ENCODE measurements at regions not wholly inside any gene's neighbourhood (a gene's known extent, or its start where the extent isn't known, plus 50 kb on each side); places are given as distances from the start of the nearest gene placed in this dataset.
"Not testable (repeated sequence)": the region's sequence is repeated elsewhere in the genome, so short reads cannot be mapped to it uniquely, and the experiment has no call there.

DNA sequence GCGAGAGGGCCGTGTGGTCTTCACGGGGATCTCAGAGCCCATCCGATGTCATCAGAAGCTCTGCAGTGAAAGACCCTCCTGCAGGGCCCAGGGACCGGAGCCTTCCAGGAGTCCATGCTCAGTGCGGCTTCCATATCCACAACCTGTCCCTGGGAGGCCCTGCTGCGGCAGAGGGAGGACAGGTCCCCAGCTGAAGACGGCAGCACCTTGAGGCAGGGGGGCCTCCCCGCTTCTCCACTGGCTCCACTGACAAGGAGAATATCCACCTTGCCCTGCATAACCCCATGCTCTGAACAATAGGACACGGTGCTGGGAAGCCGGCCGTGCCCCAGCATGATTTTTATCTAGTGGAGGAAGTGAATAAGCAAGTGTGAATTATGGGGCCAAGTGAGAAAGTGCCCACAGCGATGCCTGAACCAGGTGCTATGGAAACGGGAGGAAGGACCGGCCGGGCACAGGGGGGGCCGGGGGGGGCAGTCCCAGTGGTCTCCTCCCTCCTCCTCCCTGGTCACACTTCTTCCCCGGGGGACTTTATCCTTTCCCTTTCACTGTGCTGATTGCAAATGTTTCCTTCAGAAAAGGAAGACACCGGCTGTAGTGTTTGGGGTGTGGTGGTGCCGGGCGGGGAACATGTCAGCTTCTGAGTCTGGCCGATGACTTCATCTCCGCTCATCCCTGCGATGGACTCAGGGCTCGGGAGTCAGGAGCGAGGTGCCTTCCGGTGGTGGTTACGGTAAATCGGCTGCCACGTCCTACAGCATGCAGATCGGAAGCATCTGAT lies 225.1 kb downstream of the ERMARD start:
- Histone ChIP-seq H3K36me3 (no peaks in the 10 kb centered on the region), H3K27me3 (peaks cover 0 to 5% (median 0%) of the 10 kb centered on the region in 9 donors), H3K9me3 (no peaks in the 10 kb centered on the region), H3K4me1 (peaks cover 0 to 5% (median 0%) of the 10 kb centered on the region in 12 donors), H3K27ac (no peak overlapping the region), H3K4me3 (no peak overlapping the region)
- DNase-seq (peak in 3 of 5 donors; percentile 13 to 40 (median 35)), ATAC-seq (peak in 2 of 4 donors; percentile 40 to 67)
- WGBS, 4 donors, result 39 to 54% (median 49%) methylated on average over 24 to 31 of the region's 31 CpGs
- intact Hi-C loops (cut with DNase I), result no loop called here
- no peak for TF ChIP-seq POLR2A (IDR thresholded peaks at IDR 0.05)
- TF ChIP-seq, protein P1, sequence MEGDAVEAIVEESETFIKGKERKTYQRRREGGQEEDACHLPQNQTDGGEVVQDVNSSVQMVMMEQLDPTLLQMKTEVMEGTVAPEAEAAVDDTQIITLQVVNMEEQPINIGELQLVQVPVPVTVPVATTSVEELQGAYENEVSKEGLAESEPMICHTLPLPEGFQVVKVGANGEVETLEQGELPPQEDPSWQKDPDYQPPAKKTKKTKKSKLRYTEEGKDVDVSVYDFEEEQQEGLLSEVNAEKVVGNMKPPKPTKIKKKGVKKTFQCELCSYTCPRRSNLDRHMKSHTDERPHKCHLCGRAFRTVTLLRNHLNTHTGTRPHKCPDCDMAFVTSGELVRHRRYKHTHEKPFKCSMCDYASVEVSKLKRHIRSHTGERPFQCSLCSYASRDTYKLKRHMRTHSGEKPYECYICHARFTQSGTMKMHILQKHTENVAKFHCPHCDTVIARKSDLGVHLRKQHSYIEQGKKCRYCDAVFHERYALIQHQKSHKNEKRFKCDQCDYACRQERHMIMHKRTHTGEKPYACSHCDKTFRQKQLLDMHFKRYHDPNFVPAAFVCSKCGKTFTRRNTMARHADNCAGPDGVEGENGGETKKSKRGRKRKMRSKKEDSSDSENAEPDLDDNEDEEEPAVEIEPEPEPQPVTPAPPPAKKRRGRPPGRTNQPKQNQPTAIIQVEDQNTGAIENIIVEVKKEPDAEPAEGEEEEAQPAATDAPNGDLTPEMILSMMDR (IDR thresholded peaks at IDR 0.05), result no peak

- Histone ChIP-seq H3K36me3 (no peaks in the 10 kb centered on the region), H3K27ac (no peak overlapping the region), H3K9me3 (no peaks in the 10 kb centered on the region), H3K27me3 (peaks cover 0 to 5% (median 0%) of the 10 kb centered on the region in 9 donors), H3K4me1 (peaks cover 0 to 5% (median 0%) of the 10 kb centered on the region in 12 donors), H3K4me3 (no peak overlapping the region)
- DNase-seq, result peak in 3 of 5 donors; percentile 0 to 23 (median 10)
- WGBS, 4 donors, result 84 to 86% (median 85%) methylated on average over 10 of the region's 10 CpGs
- intact Hi-C loops (cut with DNase I), result no loop called here
- ATAC-seq, result no peak
- no peak for TF ChIP-seq POLR2A (IDR thresholded peaks at IDR 0.05)
- TF ChIP-seq, protein P1 (IDR thresholded peaks at IDR 0.05), result no peak
Measured at GRCh38 chr6:169975701-169976100, 224.3 kb downstream of the ERMARD start.

GRCh38 chr6:169975286-169975685 lies 223.9 kb downstream of the ERMARD start:
- H3K9me3 ChIP-seq, result no peaks in the 10 kb centered on the region
- DNase-seq, result peak in 2 of 5 donors; percentile 8 to 62
- no peak for TF ChIP-seq POLR2A (IDR thresholded peaks at IDR 0.05)
- TF ChIP-seq, protein P1 (IDR thresholded peaks at IDR 0.05), result no peak

DNA sequence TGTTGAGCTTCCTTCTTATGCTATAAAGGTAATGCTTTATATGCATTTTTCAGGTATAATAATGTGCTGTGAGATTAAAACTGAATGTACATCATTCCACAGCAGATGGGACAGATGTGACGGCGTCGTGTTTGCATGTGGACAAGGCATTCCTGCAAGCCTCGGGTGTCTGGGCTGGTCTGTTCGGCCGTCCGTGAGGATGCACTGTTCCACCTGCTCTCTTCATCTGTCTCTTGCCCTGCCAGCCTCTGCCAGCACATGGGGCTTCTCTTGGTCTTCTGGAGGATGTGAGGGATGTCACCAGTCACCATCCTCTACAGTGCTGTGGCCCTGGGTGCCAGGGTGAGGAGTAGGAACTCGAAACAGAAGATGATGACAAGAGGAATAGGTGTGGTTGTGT lies 223.2 kb downstream of the ERMARD start:
- no peak for TF ChIP-seq POLR2A (IDR thresholded peaks at IDR 0.05)
- TF ChIP-seq, protein P1 (IDR thresholded peaks at IDR 0.05), result no peak
- DNase-seq (peak in 2 of 5 donors; percentile 3 to 51), ATAC-seq (no peak)
- no peaks in the 10 kb centered on the region for H3K36me3 ChIP-seq
- H3K9me3 ChIP-seq, result no peaks in the 10 kb centered on the region
- peaks cover 0 to 5% (median 0%) of the 10 kb centered on the region in 9 donors for H3K27me3 ChIP-seq
- peaks cover 0 to 5% (median 0%) of the 10 kb centered on the region in 12 donors for H3K4me1 ChIP-seq
- no peak overlapping the region for H3K4me3 ChIP-seq
- 77 to 84% (median 81%) methylated on average over 8 of the region's 8 CpGs for WGBS, 4 donors
- no peak overlapping the region for H3K27ac ChIP-seq
- intact Hi-C loops (cut with DNase I), result no loop called here

More at GRCh38 chr6:169975286-169975685, 223.9 kb downstream of the ERMARD start:
- H3K4me1 ChIP-seq, result peaks cover 0 to 5% (median 0%) of the 10 kb centered on the region in 12 donors
- no peaks in the 10 kb centered on the region for H3K36me3 ChIP-seq
- WGBS, 4 donors, result 82 to 87% (median 83%) methylated on average over 13 to 14 of the region's 14 CpGs
- ATAC-seq, result no peak
- no peak overlapping the region for H3K4me3 ChIP-seq
- H3K27me3 ChIP-seq, result peaks cover 0 to 5% (median 0%) of the 10 kb centered on the region in 9 donors
- intact Hi-C loops (cut with DNase I), result no loop called here
- no peak overlapping the region for H3K27ac ChIP-seq

DNA sequence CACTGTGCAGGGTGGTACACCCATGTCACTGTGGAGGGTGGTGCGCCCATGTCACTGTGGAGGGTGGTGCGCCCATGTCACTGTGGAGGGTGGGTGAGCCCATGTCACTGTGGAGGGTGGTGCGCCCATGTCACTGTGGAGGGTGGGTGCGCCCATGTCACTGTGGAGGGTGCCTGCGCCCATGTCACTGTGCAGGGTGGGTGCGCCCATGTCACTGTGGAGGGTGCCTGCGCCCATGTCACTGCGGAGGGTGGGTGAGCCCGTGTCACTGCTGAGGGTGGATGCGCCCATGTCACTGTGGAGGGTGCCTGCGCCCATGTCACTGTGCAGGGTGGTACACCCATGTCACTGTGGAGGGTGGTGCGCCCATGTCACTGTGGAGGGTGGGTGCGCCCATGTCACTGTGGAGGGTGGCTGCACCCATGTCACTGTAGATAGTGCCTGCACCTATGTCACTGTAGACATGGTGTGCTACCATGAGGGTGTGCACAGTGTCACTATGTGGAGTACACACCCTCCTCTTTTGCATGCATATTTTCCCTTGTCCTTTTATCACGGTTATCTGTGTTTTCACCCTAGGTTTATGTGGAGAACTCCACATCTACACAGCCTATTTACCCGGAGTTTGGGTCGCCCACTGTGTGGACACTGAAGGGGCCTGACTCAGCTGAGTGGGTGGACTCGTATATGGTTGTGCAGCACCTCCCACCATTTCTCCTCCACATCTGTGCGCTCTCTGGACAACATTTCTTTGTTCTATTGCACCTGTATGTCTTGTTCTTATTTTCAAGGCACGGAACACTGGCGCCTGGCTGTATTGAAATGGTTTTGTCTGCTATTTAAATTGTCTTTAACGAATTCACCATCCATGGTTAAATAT lies 222.4 kb downstream of the ERMARD start:
- H3K27me3 ChIP-seq; H3K36me3 ChIP-seq; ATAC-seq; H3K4me3 ChIP-seq; H3K9me3 ChIP-seq; intact Hi-C loops (cut with DNase I); H3K4me1 ChIP-seq; H3K27ac ChIP-seq: not testable (repeated sequence)
- DNase-seq, result peak in 2 of 5 donors; percentile 9 to 41
- 78 to 89% (median 83%) methylated on average over 13 to 21 of the region's 21 CpGs for WGBS, 4 donors
